ENCODE measurements at regions not wholly inside any gene's neighbourhood (a gene's known extent, or its start where the extent isn't known, plus 50 kb on each side); places are given as distances from the start of the nearest gene placed in this dataset.

GRCh38 chr7:114007386-114007785 is 88.6 kb upstream of the PPP1R3A start:
- RAD21 ChIA-PET (ENCODE audit: low non-redundant PET in 1 of 2, low total read pairs in 2 of 2, uncharacterized antibody in 2 of 2, unreplicated experiment in 2 of 2): no interaction called here

GRCh38 chr7:113998934-113999333 is 80.1 kb upstream of the PPP1R3A start:
- Histone ChIP-seq H3K27me3 (ENCODE audit: insufficient read depth, low read length) (no peaks in the 10 kb centered on the region), H3K79me2 (ENCODE audit: insufficient read depth, low read length) (no peaks in the 10 kb centered on the region), H3K9me3 (ENCODE audit: control insufficient read depth in 1 of 2, insufficient read depth in 1 of 2, low read depth in 1 of 2, low read length in 2 of 2) (no peaks in the 10 kb centered on the region), H2AFZ (ENCODE audit: low read depth, low read length, poor library complexity, severe bottlenecking) (no peak overlapping the region), H3K36me3 (ENCODE audit: control insufficient read depth in 1 of 2, insufficient read depth in 2 of 2, low read length in 2 of 2) (no peaks in the 10 kb centered on the region), H3K9me2 (ENCODE audit: insufficient read depth) (no peaks in the 10 kb centered on the region), H3K9ac (ENCODE audit: low read length) (no peak overlapping the region), H3K4me3 (replicated peaks in 1 of 2; ENCODE audit: low read depth in 1 of 2, low read length in 2 of 2) (no peak overlapping the region), H3K4me2 (ENCODE audit: low read length) (no peak overlapping the region), H3K4me1 (ENCODE audit: control insufficient read depth in 1 of 2, insufficient read depth in 2 of 2, low read length in 2 of 2) (no peaks in the 10 kb centered on the region), H3K27ac (ENCODE audit: low read depth, low read length) (no peak overlapping the region), H4K20me1 (ENCODE audit: insufficient read depth) (no peaks in the 10 kb centered on the region)
- ChIA-PET RAD21 (ENCODE audit: low non-redundant PET in 1 of 2, low total read pairs in 2 of 2, uncharacterized antibody in 2 of 2, unreplicated experiment in 2 of 2) (no interaction called here), CTCF (no interaction called here), POLR2A (no interaction called here)
- DNase-seq (ENCODE audit: low read depth, low spot score): no peak
- no peak for ATAC-seq
- intact Hi-C loops (cut with micrococcal nuclease): no loop called here
- TF ChIP-seq CEBPB (IDR thresholded peaks at IDR 0.05; ENCODE audit: low read depth) (no peak), ELF1 (IDR thresholded peaks at IDR 0.05; ENCODE audit: borderline replicate concordance, low read depth) (no peak), YY1 (IDR thresholded peaks at IDR 0.05; ENCODE audit: extremely low read depth, insufficient replicate concordance, low read depth, low read length) (no peak), TCF7L2 (IDR thresholded peaks at IDR 0.05; ENCODE audit: borderline replicate concordance, extremely low read depth, insufficient read depth, insufficient read length) (no peak), CBX3 (IDR thresholded peaks at IDR 0.05; ENCODE audit: low read depth) (no peak), REST (IDR thresholded peaks at IDR 0.05; ENCODE audit: low read depth) (no peak), ZFX (IDR thresholded peaks at IDR 0.05) (no peak), SIN3A (IDR thresholded peaks at IDR 0.05; ENCODE audit: low read depth) (no peak), POLR2A (IDR thresholded peaks at IDR 0.05; ENCODE audit: borderline replicate concordance, extremely low read depth, insufficient read depth, insufficient read length) (no peak), SP1 (IDR thresholded peaks at IDR 0.05; ENCODE audit: low read depth) (no peak), ZNF274 (IDR thresholded peaks at IDR 0.05; ENCODE audit: low read depth, low read length) (no peak), JUND (IDR thresholded peaks at IDR 0.05) (no peak), ATF3 (IDR thresholded peaks at IDR 0.05) (no peak), ZBTB33 (IDR thresholded peaks at IDR 0.05; ENCODE audit: extremely low read depth, insufficient replicate concordance, low read length) (no peak), SRF (IDR thresholded peaks at IDR 0.05; ENCODE audit: low read depth) (no peak), RAD21 (IDR thresholded peaks at IDR 0.05; ENCODE audit: low read depth) (no peak), FOSL1 (IDR thresholded peaks at IDR 0.05; ENCODE audit: low read depth) (no peak), EZH2phosphoT487 (IDR thresholded peaks at IDR 0.05; ENCODE audit: borderline replicate concordance) (no peak)
- no TSS peak for BruUV-seq (replicated peaks)

More at GRCh38 chr7:114007386-114007785, 88.6 kb upstream of the PPP1R3A start:
- Histone ChIP-seq H3K9me2 (ENCODE audit: insufficient read depth) (no peaks in the 10 kb centered on the region), H3K79me2 (ENCODE audit: insufficient read depth, low read length) (no peaks in the 10 kb centered on the region), H2AFZ (ENCODE audit: low read depth, low read length, poor library complexity, severe bottlenecking) (no peak overlapping the region), H4K20me1 (ENCODE audit: insufficient read depth) (no peaks in the 10 kb centered on the region), H3K27me3 (ENCODE audit: insufficient read depth, low read length) (no peaks in the 10 kb centered on the region), H3K27ac (ENCODE audit: low read depth, low read length) (no peak overlapping the region), H3K4me1 (ENCODE audit: control insufficient read depth in 1 of 2, insufficient read depth in 2 of 2, low read length in 2 of 2) (no peaks in the 10 kb centered on the region), H3K9me3 (ENCODE audit: control insufficient read depth in 1 of 2, insufficient read depth in 1 of 2, low read depth in 1 of 2, low read length in 2 of 2) (no peaks in the 10 kb centered on the region), H3K9ac (ENCODE audit: low read length) (no peak overlapping the region), H3K4me2 (ENCODE audit: low read length) (no peak overlapping the region), H3K4me3 (replicated peaks in 1 of 2; ENCODE audit: low read depth in 1 of 2, low read length in 2 of 2) (no peak overlapping the region), H3K36me3 (ENCODE audit: control insufficient read depth in 1 of 2, insufficient read depth in 2 of 2, low read length in 2 of 2) (no peaks in the 10 kb centered on the region)
- TF ChIP-seq CBX3 (IDR thresholded peaks at IDR 0.05; ENCODE audit: low read depth): no peak
- no TSS peak for BruUV-seq (replicated peaks)
- ATAC-seq (no peak), DNase-seq (ENCODE audit: low read depth, low spot score) (no peak)
- ChIA-PET CTCF (no interaction called here), POLR2A (no interaction called here)
- intact Hi-C loops (cut with micrococcal nuclease): no loop called here

Measured in HCT116 (cell line).